ENCODE measurements at regions not wholly inside any gene's neighbourhood (a gene's known extent, or its start where the extent isn't known, plus 50 kb on each side); places are given as distances from the start of the nearest gene placed in this dataset.
"Not testable (repeated sequence)": the region's sequence is repeated elsewhere in the genome, so short reads cannot be mapped to it uniquely, and the experiment has no call there.

DNA sequence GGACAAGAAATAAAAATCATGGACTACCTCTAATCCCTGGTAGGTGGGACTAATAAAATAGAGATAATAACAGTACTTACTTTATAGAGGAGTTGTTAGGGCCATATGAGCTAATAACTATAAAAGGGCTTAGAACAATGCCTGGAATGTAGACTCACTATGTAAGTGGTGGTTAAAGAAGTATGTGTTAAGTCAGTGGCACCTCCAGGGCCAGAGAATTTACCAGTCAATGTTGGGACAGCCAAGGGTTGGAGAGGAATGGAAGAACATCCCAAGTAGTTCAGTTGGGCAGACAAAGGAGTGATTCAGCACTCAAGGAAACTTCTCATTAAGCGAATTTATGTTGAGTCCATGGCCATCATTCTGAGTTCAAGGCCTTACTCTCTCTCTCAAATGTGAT, 116.8 kb downstream of the OTOR start:
- no peak for DNase-seq

DNA sequence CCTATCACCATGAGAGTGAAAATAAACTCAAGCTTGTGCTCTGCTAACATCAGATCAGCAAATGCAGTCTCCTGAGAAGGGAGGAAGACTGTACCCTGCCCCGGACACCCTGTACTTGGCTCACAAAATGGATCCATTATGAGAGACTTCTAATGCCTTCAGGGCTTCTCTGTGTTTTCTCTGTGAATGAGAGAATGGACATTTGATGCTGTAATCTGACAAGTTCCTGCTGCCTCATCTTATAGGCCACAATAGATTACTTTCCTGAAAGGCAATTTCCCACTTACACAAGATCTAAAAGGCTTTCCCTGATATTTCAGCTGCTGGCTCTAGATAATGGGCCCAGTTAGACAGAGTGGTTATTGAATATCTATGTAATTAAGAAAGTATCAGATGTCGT, 117.2 kb downstream of the OTOR start:
- no peak for DNase-seq

DNA sequence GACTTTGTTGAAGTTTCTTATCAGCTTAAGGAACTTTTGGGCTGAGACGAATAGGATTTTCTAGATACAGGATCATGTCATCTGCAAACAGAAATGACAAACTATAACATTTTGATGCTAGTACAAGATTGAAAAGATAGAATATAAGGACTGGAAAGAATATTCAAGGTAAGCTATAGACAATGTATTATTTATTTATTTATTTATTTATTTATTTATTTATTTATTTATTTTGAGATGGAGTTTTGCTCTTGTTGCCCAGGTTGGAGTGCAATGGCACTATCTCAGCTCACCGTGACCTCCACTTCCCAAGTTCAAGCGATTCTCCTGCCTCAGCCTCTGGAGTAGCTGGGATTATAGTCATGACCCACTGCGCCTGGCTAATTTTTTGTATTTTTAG, 125.0 kb downstream of the OTOR start:
- not testable (repeated sequence) for DNase-seq

DNA sequence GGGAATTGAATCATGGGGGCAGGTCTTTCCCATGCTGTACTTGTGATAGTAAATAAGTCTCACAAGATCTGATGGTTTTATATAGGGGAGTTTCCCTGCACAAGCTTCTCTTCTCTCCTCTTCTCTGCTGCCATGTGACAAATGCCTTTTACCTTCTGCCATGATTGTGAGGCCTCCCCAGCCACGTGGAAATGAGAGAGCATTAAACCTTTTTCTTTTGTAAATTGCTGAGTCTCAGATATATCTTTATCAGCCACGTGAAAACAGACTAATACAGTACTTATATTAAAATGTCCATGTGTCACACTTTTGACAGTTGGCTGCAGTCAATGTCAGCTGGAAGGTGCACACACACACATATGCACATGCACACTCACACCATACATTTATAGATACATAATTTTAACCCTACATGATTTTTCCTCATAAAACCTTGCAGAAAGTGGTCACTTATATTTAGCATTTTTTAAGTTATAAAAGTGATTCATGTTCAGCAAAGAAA, 128.9 kb downstream of the OTOR start:
- DNase-seq = no peak

DNA sequence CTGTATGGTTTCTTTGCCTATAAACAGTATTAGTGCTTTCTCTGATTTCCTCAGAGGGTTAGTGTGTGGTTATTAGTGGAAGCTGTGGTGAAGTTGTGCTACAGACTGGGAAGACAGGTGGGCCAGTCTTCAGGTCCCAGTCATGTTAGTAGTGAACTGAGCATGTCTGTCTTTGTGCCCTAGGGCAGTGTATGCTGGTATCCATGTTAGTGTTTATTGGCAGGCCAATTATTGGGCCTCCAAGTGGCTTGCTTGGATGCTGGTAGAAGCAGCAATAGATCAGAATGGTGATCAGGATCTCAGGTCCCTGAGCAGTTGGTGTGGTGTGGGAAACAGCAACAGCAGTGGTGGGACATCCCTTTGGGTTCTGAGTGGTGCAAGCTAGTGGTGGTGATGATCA, 137.6 kb downstream of the OTOR start:
- no peak for DNase-seq

DNA sequence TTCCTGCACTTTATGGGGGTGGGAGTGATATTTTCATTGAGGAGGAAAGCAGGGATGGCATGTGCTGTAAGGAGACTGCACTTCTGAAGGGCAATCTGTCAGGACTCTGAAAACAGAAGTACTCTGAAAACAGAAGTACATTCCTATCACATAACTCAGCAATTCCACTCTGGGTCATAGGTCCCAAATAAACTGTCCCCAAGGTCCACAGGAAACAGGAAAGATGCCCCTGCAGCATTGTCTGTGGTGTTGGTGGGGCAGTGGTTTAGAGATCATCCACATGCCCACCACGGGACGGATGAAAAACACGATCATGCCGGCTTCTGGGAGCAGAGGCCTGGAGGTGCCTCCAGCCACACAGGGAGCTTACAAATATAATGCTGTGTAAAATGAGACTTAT, 150.3 kb downstream of the OTOR start:
- no peak for DNase-seq

DNA sequence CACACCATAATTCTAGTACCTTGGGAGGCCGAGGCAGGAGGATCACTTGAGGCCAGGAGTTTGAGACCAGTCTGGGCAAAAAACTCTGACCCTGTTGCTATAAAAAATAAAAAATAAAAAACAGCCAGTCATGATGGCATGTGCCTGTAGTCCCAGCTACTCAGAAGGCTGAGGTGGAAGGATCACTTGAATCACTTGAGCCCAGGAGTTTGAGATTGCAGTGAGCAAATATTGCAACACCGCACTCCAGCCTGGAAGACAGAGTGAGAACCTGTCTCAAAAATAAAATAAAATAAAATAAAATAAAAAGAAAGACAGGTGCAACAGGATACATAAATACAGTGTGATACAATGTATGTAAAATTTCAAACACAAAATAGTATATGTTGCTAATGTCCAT, 154.5 kb downstream of the OTOR start:
- DNase-seq = no peak

DNA sequence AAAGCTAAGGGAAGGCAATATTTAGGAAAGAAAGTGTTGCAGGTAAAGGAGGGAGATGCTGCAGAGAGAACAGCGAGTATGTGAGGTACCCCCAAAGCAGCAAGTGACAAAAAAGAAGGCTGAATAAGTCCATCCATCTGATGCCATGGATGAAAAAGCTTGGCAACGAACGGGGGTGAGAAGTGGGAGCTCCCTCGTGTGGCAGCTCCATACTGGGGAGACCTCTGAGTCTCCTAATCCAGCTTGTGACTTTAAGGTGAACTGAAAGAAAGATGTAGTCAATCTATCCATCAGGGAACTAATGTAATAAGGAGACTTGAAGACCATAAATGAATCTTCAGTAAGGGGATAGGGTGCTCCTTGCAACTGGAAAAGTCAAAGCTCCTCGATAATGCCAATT, 156.6 kb downstream of the OTOR start:
- no peak for DNase-seq

DNA sequence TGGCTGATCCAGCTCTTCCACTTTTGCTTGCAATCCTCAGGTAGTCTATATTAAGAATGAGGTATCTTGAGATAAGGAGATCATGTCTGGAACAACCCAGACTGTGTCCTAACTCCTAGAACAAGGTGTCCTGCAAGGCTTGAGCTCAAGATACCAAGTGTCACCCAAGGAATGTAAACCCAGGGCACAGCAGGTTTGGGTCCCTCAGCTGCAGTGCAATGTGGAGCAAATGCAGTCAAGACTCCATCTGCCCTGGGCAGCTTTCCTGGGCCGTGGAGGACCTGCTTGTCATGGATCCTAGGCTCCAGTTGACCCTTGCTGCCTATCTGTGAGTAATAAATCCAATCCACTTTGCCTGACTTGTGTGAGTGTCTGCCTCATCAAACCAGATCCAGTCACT, 166.1 kb downstream of the OTOR start:
- DNase-seq = no peak

DNA sequence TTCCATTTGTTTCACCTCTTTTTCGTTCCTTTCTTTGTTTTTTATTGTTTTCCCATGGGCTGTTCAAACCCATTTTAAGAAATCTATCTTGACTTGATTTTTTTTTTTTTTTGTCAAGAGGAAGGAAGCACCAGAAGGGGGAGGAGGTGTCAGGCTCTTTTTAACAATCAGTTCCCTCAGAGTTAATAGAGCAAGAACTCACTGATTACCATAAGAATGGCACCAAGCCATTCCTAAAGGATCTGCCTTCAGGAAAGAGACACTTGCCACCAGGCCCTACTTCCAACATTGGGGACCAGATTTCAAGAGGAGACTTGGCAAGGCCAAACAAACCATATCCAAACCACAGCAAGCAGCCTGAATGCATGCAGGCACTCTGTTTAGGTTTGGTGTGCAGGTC, 168.0 kb downstream of the OTOR start:
- no peak for DNase-seq

DNA sequence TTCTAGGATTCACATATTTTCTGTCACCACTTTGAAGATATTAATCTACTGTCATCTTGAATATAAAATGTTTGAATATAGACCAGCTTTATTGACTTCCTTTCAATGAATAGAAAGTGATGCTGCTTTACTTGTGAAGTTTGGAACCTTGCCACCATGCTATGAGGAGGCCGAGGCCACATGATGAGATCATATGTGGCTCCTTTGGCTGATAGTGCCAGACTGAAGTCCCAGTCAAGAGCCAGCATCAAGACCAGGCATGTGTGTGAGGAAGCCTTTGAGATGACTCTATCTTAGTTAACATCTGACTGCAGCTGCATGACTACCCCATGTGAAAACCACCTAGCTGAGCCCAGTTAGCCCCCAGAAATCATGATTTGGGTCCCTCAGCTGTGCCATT, 169.5 kb downstream of the OTOR start:
- DNase-seq = no peak

DNA sequence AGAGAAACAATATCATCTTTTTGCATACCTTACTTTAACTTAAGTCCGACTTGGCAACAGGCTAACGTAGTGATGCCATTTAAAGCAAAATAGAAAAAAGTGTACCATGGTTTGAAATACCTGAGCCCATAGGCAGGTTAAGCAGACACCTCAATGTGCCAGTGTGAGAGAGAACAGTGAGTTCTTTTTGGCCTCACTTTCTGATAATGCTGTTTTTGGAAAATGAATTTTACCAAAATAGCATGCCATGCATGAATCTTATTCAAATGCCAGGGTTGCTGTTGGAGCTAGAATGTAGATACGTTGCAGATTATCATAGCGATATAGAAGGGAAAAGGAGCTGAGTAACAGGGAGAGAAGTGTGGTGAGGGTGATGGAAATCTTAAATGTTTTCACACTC, 170.2 kb downstream of the OTOR start:
- no peak for DNase-seq

DNA sequence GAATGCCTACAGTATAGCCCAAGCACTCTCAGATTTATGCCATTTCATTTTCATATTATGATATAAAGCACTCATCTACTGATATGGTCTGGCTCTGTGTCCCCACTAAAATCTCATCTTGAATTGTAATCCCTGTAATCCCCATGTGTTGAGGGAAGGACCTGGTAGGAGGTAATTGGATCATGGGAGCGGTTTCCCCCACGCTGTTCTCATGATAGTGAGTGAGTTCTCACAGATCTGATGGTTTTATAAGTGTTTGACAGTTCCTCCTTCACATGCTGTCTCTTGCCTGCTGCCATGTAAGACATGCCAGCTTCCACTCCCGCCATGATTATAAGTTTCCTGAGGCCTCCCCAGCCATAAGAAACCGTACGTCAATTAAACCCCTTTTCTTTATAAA, 171.7 kb downstream of the OTOR start:
- no peak for DNase-seq

DNA sequence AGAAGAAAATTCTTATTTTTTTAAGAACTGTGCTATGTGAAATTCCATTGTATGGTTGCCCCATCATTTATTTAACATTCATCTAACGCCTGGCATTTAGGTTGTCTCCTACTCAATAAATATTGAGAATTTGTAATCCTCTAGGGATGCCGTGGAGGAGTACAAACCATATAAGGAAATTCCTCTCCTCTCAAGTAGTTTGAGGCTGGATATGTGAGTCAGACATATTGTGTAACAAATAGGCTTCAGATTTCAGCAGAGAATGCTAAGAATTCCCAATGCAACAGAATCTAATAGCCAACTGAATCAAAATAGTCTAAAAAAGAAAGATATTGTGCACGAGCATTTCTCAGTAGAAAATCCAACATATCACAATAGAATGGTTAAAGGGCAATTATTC, 174.7 kb downstream of the OTOR start:
- DNase-seq = no peak

DNA sequence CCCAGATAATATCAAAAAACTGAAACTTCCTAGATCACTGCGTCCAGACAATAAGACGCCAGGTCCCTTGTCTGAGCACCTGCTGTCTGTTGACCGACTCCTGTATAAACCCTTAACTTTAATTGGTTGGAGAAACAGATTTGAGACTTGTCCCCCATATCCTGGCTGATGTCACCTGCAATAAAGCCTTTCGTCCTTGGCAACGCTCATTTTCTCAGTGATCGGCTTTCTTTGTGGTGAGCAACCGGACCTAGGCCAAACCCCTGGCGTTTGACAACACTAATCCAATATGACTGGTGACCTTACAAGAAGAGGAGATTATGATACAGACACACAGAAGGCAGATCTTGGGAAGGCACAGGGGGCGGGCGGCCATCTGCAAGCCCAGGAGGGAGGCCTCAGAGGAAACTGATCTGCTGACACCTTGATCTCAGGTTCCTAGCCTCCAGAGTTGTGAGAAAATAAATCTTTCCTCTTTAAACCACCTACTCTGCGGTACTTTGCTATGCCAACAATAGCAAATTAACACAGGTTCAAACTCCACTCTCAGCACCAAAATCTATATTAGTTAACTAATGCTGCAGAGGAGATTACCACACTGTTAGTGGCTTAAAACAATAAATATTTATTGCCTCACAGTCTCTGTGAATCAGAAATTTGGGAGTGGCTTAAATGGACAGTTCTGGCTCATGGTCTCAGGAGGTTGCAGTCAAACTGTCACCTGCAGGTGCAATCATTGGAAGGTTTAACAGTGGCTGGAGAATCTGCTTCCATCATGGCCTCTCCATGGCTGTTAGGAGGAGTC, 178.7 kb downstream of the OTOR start:
- no peak for DNase-seq

DNA sequence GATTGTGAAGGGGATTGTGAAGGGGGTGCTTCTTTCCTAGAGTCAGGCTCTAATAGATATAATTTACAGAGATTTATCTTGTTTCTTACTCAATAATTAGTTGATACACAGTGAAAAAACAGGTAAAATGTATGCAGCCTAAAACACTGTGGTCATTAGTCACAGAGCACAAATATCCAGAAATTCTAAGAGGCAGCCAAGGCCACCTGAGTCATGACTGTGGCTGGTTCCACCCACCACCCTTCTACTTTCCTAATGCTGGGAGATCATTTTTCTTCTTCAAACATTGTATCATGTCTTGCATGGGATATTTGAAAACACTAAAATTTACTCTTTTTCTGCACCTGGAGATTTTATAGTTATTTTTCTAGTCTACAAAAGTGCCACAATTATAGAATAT, 181.6 kb downstream of the OTOR start:
- DNase-seq = no peak

DNA sequence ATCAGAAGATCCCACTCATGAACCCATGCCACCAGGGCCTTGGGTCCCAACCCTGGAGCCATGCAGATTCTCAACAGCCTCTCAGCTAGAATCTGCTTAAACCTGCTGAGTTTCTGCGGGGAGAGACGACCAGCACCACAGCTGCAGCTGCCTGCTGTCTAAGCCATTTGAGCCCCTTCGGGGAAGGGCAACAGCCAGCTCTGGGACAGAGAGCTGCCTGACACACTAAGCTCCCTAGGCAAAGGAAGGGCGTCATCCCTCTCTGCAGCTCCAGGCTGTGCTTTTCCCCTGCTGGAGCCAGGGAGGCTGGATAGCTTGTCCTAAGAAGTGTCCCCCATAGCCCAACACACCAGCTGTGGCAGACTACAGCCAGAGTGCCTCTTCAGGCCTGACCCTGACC, 182.5 kb downstream of the OTOR start:
- DNase-seq = no peak

DNA sequence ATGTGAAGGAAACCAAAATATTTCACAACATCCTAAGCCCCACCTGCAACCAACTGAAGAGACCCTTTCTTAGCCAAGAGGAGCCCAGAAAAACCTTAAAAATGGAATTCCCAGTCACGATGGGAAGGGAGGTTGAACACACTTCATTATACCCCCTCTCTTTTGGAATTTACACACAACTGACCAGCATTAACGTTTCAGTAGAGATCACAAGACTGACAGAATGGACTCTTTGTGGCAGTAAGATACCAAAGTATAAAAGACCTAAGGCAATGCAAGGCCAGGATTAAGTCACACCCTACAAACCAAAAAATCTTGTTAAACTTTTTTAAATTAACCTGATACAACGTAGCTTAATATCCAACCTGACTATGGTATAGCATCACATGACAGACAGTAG, 190.9 kb downstream of the OTOR start:
- DNase-seq = no peak

DNA sequence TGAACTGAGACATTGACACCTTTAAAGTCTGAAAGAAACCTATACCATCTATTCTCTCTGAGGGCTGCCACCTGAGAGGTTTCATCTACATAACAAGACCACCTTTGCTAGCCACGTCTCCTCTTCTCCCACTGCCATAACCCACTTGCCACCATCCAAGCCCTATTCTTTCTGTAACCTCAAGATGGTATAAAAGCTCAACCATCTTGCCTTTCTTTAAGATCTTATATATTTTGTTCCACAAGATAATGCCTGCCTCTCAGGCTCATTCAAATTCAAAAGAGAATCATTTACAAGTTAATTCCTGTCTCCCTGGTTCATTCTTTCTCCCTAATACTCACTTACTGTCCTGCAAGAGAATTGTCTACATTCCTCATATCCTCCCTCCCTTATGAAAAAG, 192.5 kb downstream of the OTOR start:
- no peak for DNase-seq

DNA sequence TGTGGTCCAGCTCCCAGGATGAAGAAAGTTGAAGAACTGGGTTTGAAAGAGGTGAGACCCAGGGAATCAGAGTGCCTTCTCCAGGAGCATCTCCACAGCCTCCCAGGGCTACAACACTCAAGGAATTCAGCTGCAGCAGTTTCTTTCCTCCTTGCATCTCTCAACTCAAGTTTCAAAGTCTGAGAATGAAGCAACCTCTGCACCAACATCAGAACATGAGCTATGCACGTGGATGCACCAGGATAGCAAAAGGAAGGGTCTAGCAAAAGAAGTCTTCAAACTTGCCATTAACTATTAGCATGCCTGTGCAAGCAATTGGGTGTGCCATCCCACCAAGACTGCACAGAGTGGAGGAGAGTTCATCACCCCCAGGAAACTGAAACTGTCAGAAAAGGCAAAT, 193.9 kb downstream of the OTOR start:
- DNase-seq = no peak

DNA sequence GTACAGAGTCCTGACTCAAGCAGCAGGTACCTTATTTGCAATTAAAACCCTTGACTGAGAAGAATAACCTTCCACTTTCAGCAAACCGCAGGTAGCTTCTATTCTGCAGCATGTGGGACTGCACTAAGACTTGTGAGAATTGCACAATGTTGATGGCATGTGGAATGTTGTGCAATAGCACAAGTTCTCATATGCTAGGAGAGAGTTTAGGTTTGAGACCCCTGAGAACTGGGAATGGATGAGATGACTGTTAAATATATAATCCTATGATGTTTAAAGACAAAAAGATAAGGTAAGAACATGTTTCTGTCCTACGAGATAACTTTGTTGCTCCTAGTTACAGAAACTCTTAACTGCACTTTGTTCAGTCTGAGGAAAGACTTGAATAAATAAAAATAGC, 194.6 kb downstream of the OTOR start:
- no peak for DNase-seq

DNA sequence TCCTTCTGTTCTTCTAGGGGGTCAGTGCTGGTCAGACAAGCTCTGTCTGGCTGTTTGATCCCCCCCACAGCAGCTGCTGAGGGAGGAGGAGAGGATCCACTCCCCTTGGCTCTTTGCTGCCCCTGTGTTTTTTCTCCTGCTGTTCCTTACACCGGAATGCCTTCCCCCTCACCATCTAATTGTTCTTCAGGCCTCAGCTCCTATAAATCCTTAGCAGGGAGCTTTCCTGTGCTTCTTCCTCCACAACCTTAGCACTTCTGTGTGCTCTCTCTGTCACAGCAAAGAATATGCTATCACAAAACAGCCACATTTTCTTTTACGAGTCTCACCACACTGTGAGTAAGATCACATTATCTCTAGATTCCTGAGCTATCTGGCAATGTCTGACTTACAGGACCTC, 196.6 kb downstream of the OTOR start:
- no peak for DNase-seq

DNA sequence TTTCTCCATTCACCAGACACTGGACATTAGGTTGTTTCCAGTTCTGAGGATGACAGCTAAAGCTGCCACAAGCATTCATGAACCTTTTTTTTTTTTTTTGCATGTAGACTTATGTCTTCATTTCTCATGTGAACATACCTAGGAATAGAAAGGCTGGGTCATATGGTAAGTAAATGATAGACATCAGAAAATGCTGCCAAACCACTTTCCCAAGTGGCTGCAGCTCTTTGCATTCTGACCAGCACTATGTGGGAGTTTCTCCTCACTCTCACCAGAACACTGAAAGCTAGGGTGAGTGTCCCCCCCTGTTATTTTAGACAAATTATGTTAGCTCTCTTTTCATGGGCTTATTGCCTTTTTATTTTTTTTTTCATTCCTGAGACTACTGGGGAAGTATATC, 197.5 kb downstream of the OTOR start:
- DNase-seq = no peak

DNA sequence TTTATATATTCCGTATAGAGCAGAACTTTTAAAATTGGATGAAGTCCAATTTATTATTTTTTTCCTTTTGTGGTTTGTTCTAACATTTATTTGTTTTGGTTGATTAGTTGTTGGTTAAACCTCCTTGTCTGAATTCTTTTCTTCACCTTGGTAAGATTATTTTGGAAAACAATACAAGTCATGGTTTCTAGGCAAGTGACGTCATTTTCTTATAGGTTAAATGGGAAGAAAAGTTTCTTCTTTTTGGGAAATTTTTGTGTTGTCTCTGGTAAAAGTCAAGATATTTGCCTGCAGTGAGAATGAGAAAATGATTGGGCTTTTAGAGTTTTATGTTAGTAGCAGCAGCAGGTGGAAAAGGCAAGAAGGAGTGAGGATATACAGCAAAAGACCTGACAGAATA, 197.9 kb downstream of the OTOR start:
- no peak for DNase-seq

DNA sequence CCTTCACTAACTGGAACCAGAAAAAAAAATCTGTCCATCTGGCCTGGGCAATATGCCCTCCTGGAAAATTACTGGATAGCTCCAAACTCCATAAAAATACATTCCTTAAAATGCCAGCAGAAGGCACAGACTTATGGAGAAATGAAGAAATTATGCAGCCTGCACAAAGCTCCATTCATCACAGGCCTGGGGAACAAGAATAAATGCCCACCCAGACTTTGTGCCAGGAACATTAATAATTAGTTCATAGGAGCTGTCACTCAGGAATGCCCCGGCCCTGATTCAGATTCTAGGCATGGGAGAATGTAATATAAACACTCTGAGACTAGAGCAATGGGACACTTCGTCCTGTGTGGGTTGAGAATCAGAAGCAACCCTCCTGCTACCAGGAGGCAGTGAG, 199.3 kb downstream of the OTOR start:
- no peak for DNase-seq
